ENCODE measurements at regions not wholly inside any gene's neighbourhood (a gene's known extent, or its start where the extent isn't known, plus 50 kb on each side); places are given as distances from the start of the nearest gene placed in this dataset.

- TF ChIP-seq ZNF404 (tag by site-specific recombination; IDR thresholded peaks at IDR 0.05) = no peak
- TF ChIP-seq CTCF (tag by site-specific recombination; IDR thresholded peaks at IDR 0.05) = no peak
- TF ChIP-seq, protein P1, sequence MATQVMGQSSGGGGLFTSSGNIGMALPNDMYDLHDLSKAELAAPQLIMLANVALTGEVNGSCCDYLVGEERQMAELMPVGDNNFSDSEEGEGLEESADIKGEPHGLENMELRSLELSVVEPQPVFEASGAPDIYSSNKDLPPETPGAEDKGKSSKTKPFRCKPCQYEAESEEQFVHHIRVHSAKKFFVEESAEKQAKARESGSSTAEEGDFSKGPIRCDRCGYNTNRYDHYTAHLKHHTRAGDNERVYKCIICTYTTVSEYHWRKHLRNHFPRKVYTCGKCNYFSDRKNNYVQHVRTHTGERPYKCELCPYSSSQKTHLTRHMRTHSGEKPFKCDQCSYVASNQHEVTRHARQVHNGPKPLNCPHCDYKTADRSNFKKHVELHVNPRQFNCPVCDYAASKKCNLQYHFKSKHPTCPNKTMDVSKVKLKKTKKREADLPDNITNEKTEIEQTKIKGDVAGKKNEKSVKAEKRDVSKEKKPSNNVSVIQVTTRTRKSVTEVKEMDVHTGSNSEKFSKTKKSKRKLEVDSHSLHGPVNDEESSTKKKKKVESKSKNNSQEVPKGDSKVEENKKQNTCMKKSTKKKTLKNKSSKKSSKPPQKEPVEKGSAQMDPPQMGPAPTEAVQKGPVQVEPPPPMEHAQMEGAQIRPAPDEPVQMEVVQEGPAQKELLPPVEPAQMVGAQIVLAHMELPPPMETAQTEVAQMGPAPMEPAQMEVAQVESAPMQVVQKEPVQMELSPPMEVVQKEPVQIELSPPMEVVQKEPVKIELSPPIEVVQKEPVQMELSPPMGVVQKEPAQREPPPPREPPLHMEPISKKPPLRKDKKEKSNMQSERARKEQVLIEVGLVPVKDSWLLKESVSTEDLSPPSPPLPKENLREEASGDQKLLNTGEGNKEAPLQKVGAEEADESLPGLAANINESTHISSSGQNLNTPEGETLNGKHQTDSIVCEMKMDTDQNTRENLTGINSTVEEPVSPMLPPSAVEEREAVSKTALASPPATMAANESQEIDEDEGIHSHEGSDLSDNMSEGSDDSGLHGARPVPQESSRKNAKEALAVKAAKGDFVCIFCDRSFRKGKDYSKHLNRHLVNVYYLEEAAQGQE (tag by site-specific recombination; IDR thresholded peaks at IDR 0.05) = no peak
Measured at GRCh38 chr20:62548471-62548870, 72.7 kb upstream of the GATA5 start.

Data from HEK293 (cell line).